ENCODE measurements at regions not wholly inside any gene's neighbourhood (a gene's known extent, or its start where the extent isn't known, plus 50 kb on each side); places are given as distances from the start of the nearest gene placed in this dataset.
"Not testable (repeated sequence)": the region's sequence is repeated elsewhere in the genome, so short reads cannot be mapped to it uniquely, and the experiment has no call there.

DNA sequence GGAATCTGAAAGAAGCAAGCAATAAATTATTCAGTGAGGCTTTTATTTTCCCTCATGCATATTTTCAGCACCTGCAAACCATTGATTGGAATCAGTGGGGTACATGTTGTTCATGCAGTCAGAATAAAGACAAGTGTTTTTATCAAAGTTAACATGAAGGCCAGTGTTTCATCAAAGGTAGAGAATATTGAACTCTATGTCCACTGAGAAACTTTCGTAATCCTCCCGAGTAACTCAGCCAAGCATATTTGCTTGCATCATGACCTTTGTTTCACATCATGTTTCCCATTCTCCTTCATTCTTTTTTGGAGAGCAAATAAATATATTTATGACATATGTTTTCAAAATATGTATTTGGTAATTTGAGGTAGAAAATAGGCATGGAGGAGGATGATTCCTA, 663.1 kb downstream of the SH2D4B start:
- no peak overlapping the region for H3K4me3 ChIP-seq (ENCODE audit: low read depth, low read length)
- no peaks in the 10 kb centered on the region for H3K36me3 ChIP-seq (ENCODE audit: control insufficient read depth, insufficient read depth, low read length)
- H3K27ac ChIP-seq (ENCODE audit: low read depth, low read length), result no peak overlapping the region
- H3K4me1 ChIP-seq (ENCODE audit: control insufficient read depth, insufficient read depth, low read length), result no peaks in the 10 kb centered on the region
- no peaks in the 10 kb centered on the region for H3K9me3 ChIP-seq (ENCODE audit: control insufficient read depth, insufficient read depth, low read length)
- no peaks in the 10 kb centered on the region for H3K27me3 ChIP-seq (ENCODE audit: control insufficient read depth, insufficient read depth, low read length)
- DNase-seq (ENCODE audit: low read depth in 4 of 6, low spot score in 6 of 6), result no peak
- no CpG with 5 or more reads among the region's 2 CpGs for WGBS (ENCODE audit: insufficient coverage)

DNA sequence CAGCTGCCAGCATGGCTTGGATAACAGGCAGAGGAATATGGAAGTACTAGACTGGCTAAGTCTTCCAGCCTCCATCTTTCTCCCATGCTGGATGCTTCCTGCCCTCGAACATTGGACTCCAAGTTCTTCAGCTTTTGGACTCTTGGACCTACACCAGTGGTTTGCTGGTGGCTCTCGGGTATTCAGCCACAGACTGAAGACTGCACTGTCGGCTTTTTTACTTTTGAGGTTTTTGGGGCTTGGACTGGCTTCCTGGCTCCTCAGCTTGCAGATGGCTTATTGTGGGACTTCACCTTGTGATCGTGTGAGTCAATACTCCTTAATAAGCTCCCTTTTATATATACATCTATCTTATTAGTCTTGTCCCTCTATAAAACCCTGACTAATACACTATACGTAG, 667.6 kb upstream of the NRG3 start:
- no CpG with 5 or more reads among the region's 5 CpGs for WGBS (ENCODE audit: insufficient coverage)
- H3K27ac ChIP-seq (ENCODE audit: low read depth, low read length); H3K4me3 ChIP-seq (ENCODE audit: low read depth, low read length); H3K27me3 ChIP-seq (ENCODE audit: control insufficient read depth, insufficient read depth, low read length); DNase-seq (ENCODE audit: low read depth in 4 of 6, low spot score in 6 of 6); H3K4me1 ChIP-seq (ENCODE audit: control insufficient read depth, insufficient read depth, low read length); H3K36me3 ChIP-seq (ENCODE audit: control insufficient read depth, insufficient read depth, low read length); H3K9me3 ChIP-seq (ENCODE audit: control insufficient read depth, insufficient read depth, low read length): not testable (repeated sequence)

DNA sequence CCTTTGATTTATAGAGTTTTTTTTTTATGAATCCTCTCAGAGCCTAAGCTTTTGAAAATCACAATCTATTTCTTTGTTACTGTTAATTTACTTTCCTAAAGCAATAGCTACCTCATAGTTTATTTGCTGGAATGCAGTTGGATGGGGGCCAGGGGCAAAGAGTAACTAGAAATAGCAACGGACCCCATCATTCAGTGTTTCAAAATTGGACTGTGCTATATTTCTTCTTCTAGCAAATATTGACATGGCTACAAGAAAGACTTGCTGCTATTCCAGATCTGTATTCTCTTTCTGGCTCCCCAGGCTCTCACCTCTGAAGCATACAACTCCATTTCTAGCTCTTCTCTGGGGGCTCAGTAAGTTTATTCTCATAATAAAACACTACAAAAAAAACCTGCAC, 661.6 kb upstream of the NRG3 start:
- Histone ChIP-seq H3K36me3 (ENCODE audit: control insufficient read depth, insufficient read depth, low read length) (no peaks in the 10 kb centered on the region), H3K27me3 (ENCODE audit: control insufficient read depth, insufficient read depth, low read length) (no peaks in the 10 kb centered on the region), H3K9me3 (ENCODE audit: control insufficient read depth, insufficient read depth, low read length) (no peaks in the 10 kb centered on the region), H3K4me1 (ENCODE audit: control insufficient read depth, insufficient read depth, low read length) (no peaks in the 10 kb centered on the region), H3K4me3 (ENCODE audit: low read depth, low read length) (no peak overlapping the region), H3K27ac (ENCODE audit: low read depth, low read length) (no peak overlapping the region)
- DNase-seq (ENCODE audit: low read depth in 4 of 6, low spot score in 6 of 6), result no peak
- 40% methylated on average over 1 of the region's 1 CpG for WGBS (ENCODE audit: insufficient coverage)

DNA sequence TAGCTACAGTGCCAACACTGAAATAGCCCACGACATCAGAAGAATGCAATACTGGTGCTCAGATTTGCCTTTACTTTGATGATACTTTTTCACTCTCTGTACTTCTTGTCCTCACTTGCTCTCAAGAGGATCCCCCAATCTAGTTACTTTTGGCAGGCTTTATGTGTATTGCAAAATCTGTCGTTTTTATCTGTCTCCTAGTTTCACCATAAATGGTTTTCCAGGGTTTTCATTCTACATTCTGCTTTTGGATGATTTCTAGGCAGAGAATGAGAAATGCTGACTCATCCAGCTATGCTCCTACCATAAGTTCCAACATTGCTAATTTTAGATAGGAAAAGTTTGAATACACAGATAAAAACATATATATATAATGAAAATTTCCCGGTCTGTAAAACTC, 659.5 kb upstream of the NRG3 start:
- DNase-seq (ENCODE audit: low read depth in 4 of 6, low spot score in 6 of 6), result peak in 1 of 6 donors; percentile 35
- Histone ChIP-seq H3K4me1 (ENCODE audit: control insufficient read depth, insufficient read depth, low read length) (no peaks in the 10 kb centered on the region), H3K4me3 (ENCODE audit: low read depth, low read length) (no peak overlapping the region), H3K27me3 (ENCODE audit: control insufficient read depth, insufficient read depth, low read length) (no peaks in the 10 kb centered on the region), H3K9me3 (ENCODE audit: control insufficient read depth, insufficient read depth, low read length) (no peaks in the 10 kb centered on the region), H3K36me3 (ENCODE audit: control insufficient read depth, insufficient read depth, low read length) (no peaks in the 10 kb centered on the region), H3K27ac (ENCODE audit: low read depth, low read length) (no peak overlapping the region)
- 100% methylated on average over 1 of the region's 3 CpGs for WGBS (ENCODE audit: insufficient coverage)

DNA sequence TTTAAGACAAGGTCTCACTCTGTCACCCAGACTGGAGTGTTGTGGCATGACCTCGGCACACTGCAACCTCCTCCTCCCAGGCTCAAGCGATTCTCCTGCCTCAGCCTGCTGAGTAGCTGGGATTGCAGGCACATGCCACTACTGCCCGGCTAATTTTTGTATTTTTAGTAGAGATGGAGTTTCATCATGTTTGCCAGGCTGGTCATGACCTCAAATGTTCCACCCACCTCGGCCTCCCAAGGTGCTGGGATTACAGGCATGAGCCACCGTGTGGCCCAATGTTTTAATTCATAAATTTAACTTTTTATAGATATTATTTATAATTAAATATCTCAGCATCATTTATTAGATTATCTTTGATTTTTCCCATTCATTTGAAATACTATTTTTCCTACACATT, 658.0 kb upstream of the NRG3 start:
- Histone ChIP-seq H3K36me3 (ENCODE audit: control insufficient read depth, insufficient read depth, low read length) (no peaks in the 10 kb centered on the region), H3K4me3 (ENCODE audit: low read depth, low read length) (no peak overlapping the region), H3K9me3 (ENCODE audit: control insufficient read depth, insufficient read depth, low read length) (no peaks in the 10 kb centered on the region), H3K4me1 (ENCODE audit: control insufficient read depth, insufficient read depth, low read length) (no peaks in the 10 kb centered on the region), H3K27ac (ENCODE audit: low read depth, low read length) (no peak overlapping the region), H3K27me3 (ENCODE audit: control insufficient read depth, insufficient read depth, low read length) (no peaks in the 10 kb centered on the region)
- no peak for DNase-seq (ENCODE audit: low read depth in 4 of 6, low spot score in 6 of 6)
- 100% methylated on average over 1 of the region's 5 CpGs for WGBS (ENCODE audit: insufficient coverage)

DNA sequence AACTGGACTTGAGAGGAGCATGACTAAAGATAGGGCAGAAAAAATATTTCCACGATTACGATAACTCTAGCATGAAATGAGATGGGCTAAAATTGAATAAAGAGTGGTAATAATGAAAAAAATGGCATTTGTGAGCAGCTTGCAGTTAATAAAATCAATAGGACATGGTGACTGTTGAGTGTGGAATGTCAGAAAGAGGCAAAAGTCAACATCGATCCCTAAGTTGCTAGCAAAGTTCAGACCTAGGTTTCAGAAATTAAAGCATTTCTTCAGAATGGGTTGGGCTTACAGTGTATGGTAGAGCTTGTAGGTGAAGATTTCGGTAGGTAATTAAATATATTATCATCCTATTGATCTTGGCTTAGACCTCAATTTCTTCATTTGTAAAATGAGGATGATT, 656.7 kb upstream of the NRG3 start:
- H3K4me3 ChIP-seq (ENCODE audit: low read depth, low read length), result no peak overlapping the region
- H3K27ac ChIP-seq (ENCODE audit: low read depth, low read length), result no peak overlapping the region
- no peaks in the 10 kb centered on the region for H3K27me3 ChIP-seq (ENCODE audit: control insufficient read depth, insufficient read depth, low read length)
- no peaks in the 10 kb centered on the region for H3K36me3 ChIP-seq (ENCODE audit: control insufficient read depth, insufficient read depth, low read length)
- WGBS (ENCODE audit: insufficient coverage), result 96% methylated on average over 3 of the region's 4 CpGs
- DNase-seq (ENCODE audit: low read depth in 4 of 6, low spot score in 6 of 6), result no peak
- H3K9me3 ChIP-seq (ENCODE audit: control insufficient read depth, insufficient read depth, low read length), result no peaks in the 10 kb centered on the region
- no peaks in the 10 kb centered on the region for H3K4me1 ChIP-seq (ENCODE audit: control insufficient read depth, insufficient read depth, low read length)

DNA sequence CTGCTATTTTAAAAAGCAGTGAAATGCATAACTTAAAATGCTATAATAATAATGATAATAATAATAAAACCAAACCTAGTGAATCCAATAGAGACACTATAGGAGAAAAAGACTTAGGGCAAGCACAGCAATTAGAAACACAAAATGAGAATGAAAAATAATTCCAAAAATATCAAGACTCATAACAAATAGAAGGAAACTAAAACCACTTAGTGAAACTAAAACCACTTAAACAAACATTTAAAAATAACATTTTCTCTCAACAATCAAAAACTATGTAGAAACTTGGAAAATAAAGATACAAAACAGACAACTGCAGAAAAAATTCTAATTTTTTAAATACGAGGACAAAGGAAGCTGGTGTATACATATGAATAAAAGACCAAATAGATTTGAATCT, 655.2 kb upstream of the NRG3 start:
- no CpG with 5 or more reads among the region's 1 CpG for WGBS (ENCODE audit: insufficient coverage)
- Histone ChIP-seq H3K27ac (ENCODE audit: low read depth, low read length) (no peak overlapping the region), H3K9me3 (ENCODE audit: control insufficient read depth, insufficient read depth, low read length) (no peaks in the 10 kb centered on the region), H3K27me3 (ENCODE audit: control insufficient read depth, insufficient read depth, low read length) (no peaks in the 10 kb centered on the region), H3K4me3 (ENCODE audit: low read depth, low read length) (no peak overlapping the region), H3K4me1 (ENCODE audit: control insufficient read depth, insufficient read depth, low read length) (no peaks in the 10 kb centered on the region), H3K36me3 (ENCODE audit: control insufficient read depth, insufficient read depth, low read length) (no peaks in the 10 kb centered on the region)
- no peak for DNase-seq (ENCODE audit: low read depth in 4 of 6, low spot score in 6 of 6)

DNA sequence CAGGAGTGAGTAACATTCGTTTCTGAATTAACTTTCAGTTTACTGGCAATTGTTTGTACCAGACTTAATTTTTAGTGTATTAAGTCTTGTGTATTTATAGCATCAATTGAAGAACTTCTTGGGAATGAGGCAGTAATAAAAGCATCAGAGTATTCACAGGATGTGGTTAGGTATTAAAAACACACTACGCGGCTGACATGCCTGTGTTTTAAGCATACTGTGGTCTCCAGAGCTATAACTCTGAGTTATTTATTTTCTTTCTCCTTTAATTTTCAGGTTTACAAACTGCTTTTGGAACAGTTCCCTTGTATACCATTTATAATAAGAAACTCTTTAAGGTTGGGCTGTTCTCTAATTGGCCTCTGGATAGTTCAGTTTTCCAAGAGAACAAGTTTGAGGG, 626.1 kb upstream of the NRG3 start:
- no peak overlapping the region for H3K4me3 ChIP-seq (ENCODE audit: low read depth, low read length)
- peak in 1 of 6 donors; percentile 22 for DNase-seq (ENCODE audit: low read depth in 4 of 6, low spot score in 6 of 6)
- H3K27me3 ChIP-seq (ENCODE audit: control insufficient read depth, insufficient read depth, low read length), result no peaks in the 10 kb centered on the region
- no peaks in the 10 kb centered on the region for H3K36me3 ChIP-seq (ENCODE audit: control insufficient read depth, insufficient read depth, low read length)
- H3K9me3 ChIP-seq (ENCODE audit: control insufficient read depth, insufficient read depth, low read length), result no peaks in the 10 kb centered on the region
- WGBS (ENCODE audit: insufficient coverage), result 100% methylated on average over 1 of the region's 3 CpGs
- no peak overlapping the region for H3K27ac ChIP-seq (ENCODE audit: low read depth, low read length)
- H3K4me1 ChIP-seq (ENCODE audit: control insufficient read depth, insufficient read depth, low read length), result no peaks in the 10 kb centered on the region

DNA sequence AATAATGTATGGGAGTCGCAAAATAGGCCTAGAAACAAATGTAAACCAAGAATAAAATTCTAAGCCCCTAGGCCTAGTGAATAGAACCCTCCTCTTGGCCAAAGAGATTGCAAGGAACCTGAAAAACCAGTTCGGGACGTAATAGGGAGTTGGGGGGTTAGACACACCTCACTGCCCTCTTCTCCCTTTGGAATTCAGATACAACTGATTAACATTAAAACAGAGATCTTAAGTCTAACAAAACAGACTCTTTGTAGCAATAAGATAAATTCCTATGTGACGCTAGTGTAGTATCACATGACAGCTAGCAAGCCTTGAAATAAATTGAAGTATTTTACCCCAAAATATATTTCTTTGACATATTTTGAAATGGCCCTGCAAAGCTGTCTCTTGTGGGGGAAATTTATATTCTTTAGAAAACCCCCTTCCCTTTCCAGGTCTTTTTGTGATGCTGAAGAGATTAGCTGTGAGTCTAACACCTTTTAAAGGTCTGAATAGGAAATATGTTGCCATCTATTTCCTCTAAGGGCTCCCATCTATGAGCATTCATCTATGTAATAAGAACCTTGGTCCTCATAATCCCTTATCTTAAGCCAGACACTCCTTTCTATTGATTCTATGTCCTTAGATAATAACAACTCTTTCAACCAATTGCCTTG, 623.4 kb upstream of the NRG3 start:
- no CpG with 5 or more reads among the region's 4 CpGs for WGBS (ENCODE audit: insufficient coverage)
- H3K27ac ChIP-seq (ENCODE audit: low read depth, low read length), result no peak overlapping the region
- no peak overlapping the region for H3K4me3 ChIP-seq (ENCODE audit: low read depth, low read length)
- H3K9me3 ChIP-seq (ENCODE audit: control insufficient read depth, insufficient read depth, low read length), result no peaks in the 10 kb centered on the region
- H3K4me1 ChIP-seq (ENCODE audit: control insufficient read depth, insufficient read depth, low read length), result no peaks in the 10 kb centered on the region
- H3K27me3 ChIP-seq (ENCODE audit: control insufficient read depth, insufficient read depth, low read length), result no peaks in the 10 kb centered on the region
- DNase-seq (ENCODE audit: low read depth in 4 of 6, low spot score in 6 of 6), result no peak
- no peaks in the 10 kb centered on the region for H3K36me3 ChIP-seq (ENCODE audit: control insufficient read depth, insufficient read depth, low read length)

DNA sequence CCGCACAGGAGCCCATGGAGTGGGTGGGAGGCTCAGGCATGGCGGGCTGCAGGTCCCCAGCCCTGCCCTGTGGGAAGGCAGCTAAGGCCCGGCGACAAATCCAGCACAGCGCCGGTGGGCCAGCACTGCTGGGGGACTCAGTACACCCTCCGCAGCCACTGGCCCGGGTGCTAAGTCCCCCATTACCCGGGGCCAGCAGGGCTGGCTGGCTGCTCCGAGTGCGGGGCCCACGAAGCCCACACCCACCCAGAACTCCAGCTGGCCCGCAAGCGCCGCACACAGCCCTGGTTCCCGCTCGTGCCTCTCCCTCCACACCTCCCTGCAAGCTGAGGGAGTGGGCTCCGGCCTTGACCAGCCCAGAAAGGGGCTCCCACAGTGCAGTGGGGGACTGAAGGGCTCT, 610.0 kb upstream of the NRG3 start:
- WGBS (ENCODE audit: insufficient coverage), result no CpG with 5 or more reads among the region's 18 CpGs
- H3K36me3 ChIP-seq (ENCODE audit: control insufficient read depth, insufficient read depth, low read length); H3K27me3 ChIP-seq (ENCODE audit: control insufficient read depth, insufficient read depth, low read length); H3K27ac ChIP-seq (ENCODE audit: low read depth, low read length); H3K9me3 ChIP-seq (ENCODE audit: control insufficient read depth, insufficient read depth, low read length); H3K4me3 ChIP-seq (ENCODE audit: low read depth, low read length); H3K4me1 ChIP-seq (ENCODE audit: control insufficient read depth, insufficient read depth, low read length); DNase-seq (ENCODE audit: low read depth in 4 of 6, low spot score in 6 of 6): not testable (repeated sequence)
